A204.1 (cell line): ENCODE measurements at regions not wholly inside any gene's neighbourhood (a gene's known extent, or its start where the extent isn't known, plus 50 kb on each side); places are given as distances from the start of the nearest gene placed in this dataset.

Experiments used
- FAIRE-seq: peaks from 2 replicates; lab custom pipeline; 2012; peaks lifted over from hg19 to GRCh38; lab: Jason Lieb, UNC

GRCh38 chr15:96266456-96266855 lies 64.0 kb upstream of the NR2F2 start:
- FAIRE-seq = no peak

DNA sequence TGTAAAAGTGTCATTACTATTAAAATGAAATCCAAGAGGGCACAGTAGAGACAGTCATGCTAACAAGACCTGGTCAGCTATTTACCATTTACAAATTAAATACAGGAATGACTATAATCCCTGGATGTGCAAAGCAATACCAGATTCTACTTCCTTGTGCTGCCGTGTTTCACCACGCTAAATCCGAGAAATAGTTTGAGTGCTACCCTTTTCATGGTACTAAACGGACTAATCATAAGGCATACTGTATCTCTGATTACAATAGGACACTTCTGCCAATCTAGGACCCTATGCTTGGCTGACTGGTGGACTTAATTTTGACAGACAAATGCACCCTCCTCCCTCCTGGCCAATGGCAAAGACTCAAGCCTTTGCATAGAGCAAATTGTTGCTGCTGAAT lies 63.0 kb upstream of the NR2F2 start:
- no peak for FAIRE-seq

- FAIRE-seq = no peak
Measured at GRCh38 chr15:96268442-96269204, 61.9 kb upstream of the NR2F2 start.

DNA sequence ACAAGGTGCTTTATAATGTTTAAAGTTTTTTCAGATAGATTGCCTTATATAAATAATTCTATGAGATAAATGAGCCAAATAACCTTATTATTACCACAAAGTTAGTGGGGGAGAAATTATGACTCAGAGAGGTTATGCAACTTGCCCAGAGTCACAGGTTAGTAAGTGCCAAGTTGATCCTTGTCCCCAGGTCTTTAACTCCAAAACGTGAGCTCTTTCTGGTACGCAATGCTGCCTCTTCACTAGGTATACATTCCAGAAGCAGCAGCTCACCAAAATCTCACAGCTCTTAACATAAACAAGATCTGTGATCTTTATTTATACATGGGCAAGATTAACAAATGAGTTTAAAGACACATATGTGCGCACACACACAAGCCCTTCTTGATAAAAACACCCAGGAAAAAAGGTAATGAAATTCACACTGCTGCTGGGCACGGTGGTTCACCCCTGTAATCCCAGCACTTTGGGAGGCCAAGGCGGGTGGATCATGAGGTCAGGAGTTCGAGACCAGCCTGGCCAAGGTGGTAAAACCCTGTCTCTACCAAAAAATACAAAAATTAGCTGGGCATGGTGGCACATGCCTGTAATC lies 59.8 kb upstream of the NR2F2 start:
- FAIRE-seq = no peak

- no peak for FAIRE-seq
Measured at GRCh38 chr15:96272427-96272826, 58.1 kb upstream of the NR2F2 start.

- no peak for FAIRE-seq
Measured at GRCh38 chr15:96273317-96274086, 57.0 kb upstream of the NR2F2 start.

DNA sequence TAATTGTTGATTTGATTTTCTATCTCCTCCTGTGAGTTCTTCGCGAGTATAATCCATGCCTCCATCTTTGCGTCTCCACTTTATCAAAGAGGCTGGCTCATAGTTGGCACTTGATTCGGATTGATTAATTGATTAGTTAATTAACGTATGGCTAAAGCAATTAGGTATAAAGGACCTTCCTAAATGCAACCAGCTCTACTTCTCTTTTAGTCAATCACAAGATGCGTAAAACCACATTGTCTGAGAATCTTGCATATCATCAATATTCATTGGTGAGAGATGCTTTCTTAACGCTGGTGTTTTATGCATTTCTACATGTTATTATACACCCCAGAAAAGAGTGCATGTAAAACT lies 56.4 kb upstream of the NR2F2 start:
- no peak for FAIRE-seq

GRCh38 chr15:96274698-96275097 lies 55.8 kb upstream of the NR2F2 start:
- FAIRE-seq = no peak

GRCh38 chr15:96276438-96277210 lies 53.9 kb upstream of the NR2F2 start:
- FAIRE-seq = no peak
